SHP77 treated with DMSO at 0.1 percent for 48 hours (cell line): ENCODE measurements at regions not wholly inside any gene's neighbourhood (a gene's known extent, or its start where the extent isn't known, plus 50 kb on each side); places are given as distances from the start of the nearest gene placed in this dataset.
"Not testable (repeated sequence)": the region's sequence is repeated elsewhere in the genome, so short reads cannot be mapped to it uniquely, and the experiment has no call there.

ENCODE experiments used
- DNase-seq: peaks from one replicate; lab custom pipeline; 2025; lab: John Stamatoyannopoulos, UW

DNA sequence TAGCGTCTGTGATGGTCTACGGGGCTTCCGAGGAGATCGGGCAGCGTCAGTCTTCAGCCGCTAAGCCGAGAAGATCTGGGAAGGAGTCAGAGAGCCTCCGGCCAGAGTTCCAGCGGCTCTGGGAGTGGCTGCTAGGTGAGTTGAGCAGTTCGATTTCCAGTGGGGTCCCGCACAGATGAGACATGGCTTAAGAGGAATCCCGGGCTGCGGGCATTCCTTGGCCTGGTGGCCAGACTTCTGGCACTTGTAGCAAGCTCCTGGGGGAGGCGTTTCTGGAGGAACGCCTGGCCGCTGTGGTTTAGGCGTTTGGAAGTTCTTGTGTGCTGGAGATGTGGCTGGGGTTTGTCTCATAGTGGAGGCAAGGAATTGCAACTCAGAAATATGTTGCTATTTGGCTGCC is 915.3 kb upstream of the CRIM1 start:
- not testable (repeated sequence) for DNase-seq

DNA sequence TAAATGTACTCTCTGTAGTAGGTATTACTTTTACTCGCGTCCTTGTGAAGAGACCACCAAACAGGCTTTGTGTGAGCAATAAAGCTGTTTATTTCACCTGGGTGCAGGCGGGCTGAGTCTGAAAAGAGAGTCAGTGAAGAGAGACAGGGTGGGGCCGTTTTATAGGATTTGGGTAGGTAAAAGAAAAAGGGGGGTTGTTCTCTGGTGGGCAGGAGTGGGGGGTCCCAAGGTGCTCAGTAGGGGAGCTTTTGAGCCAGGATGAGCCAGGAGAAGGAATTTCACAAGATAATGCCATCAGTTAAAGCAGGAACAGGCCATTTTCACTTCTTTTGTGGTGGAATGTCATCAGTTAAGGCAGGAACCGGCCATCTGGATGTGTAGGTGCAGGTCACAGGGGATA is 918.7 kb upstream of the CRIM1 start:
- DNase-seq: not testable (repeated sequence)

GRCh38 chr2:35428548-35428947 is 927.0 kb upstream of the CRIM1 start:
- peak; percentile 12 for DNase-seq

- no peak for DNase-seq
Measured at GRCh38 chr2:35421485-35421884, 934.1 kb upstream of the CRIM1 start.

DNA sequence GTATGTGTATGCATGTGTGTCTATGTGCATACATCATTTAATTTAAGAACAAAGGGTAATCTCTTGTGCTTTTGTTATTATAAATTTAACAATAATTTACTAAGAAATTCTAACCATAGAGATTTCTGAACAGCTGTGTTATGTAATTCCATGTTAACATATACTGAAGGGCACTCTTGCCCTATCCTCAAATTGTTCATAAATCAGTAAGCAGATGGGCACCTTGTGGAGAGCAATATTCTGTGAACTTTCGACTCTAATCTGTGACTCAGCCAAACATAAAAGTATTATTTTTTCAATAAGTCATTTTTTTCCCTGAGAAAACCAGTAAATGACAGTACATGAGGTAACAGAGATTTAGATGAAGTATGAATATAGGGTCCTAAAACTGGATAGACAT is 938.3 kb upstream of the CRIM1 start:
- no peak for DNase-seq

DNA sequence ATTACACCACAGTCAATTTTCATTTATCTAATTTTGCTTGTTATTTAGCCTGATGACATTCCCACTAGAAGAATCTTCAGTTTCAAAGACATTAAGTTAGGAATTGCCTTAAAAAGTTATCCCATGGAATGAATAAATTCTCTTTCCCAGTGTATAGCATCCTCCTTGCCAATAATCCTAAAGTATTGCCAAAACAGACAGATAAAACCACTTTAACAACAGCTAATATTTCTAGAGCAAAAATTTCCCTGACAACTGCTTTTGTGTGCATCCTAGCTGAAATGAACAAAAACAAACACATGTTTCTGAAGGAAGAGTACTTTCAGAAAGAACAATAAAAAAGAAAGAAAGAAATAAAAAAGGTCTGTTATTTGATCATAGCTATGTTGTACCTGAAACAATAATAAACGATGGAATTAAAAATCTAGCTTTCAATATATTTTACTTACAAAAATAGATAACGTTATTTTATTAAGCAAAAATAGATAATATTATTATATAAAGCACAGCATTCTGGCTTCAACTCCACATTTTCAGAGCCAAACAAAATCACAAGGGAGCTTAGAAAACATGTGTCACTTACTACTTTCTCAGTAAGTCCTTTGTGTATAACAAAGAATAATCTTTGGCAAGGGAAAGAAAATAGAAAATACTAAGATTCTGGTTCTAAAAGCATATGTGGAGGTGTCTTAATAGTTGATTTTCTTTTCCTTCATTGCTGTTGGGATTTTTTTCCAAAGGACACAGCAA is 939.0 kb upstream of the CRIM1 start:
- no peak for DNase-seq

DNA sequence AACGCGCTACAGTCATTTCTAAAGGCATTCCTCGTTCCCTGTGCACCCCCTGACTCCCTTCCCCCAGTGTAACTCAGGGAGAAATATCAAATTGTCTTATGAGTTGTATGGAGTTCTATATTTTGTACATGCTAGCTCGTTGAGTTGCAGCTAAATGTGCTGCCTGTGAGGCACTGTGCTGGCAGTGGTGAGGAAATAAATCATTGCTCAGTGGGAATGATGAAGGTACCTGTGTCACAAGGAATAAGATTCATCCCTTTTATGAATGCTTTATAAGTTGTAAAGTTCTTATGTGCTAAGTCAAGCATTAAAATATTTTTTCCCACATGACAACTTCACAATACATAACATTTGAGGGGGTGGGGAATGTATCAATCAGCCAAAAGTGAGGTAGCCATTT is 939.6 kb upstream of the CRIM1 start:
- no peak for DNase-seq

- DNase-seq: no peak
Measured at GRCh38 chr2:35415282-35415681, 940.3 kb upstream of the CRIM1 start.

DNA sequence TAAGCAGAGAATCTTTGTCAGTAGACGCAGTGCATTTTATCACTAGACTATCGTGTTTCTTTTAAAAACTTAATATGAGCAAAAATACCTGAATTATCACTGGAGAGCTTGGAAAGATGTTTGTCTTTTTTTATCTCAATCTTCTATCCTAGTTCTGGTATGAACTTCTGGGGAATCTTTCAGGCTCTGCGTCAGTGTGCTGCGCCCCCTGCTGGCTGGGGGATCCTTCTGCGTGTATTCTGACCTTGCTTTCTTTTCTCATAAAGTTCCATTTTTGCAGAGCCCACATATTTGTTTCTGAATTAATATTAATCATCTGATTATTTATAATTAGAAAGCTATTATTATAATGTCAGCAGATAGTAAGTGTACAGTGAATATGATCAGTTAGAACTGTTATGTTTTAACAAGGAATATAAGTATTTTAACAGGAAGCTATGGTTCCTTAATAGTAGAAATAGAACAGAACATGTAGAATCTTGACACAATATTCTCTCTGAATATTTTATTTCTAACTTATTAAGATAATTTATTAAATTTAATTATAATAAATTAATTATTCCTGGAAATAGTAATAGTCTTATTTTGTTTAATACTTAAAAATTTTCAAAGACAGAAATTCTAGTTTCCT is 945.0 kb upstream of the CRIM1 start:
- DNase-seq: no peak

DNA sequence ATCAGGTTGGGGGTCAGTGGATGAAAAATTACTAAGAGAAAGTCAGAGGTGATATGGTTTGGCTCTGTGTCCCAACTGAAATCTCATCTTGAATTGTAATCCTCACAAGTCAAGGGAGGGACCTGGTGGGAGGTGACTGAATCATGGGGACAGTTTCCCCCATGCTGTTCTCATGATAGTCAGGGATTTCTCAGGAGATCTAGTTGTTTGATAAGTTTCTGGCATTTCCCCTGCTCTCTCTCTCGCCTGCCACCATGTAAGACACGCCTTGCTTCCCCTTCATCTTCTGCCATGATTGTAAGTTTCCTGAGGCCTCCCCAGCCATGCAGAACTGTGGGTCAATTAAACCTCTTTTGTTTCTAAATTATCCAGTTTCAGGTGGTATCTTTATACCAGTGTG is 945.8 kb upstream of the CRIM1 start:
- DNase-seq: no peak

- DNase-seq: no peak
Measured at GRCh38 chr2:35408320-35408719, 947.3 kb upstream of the CRIM1 start.

DNA sequence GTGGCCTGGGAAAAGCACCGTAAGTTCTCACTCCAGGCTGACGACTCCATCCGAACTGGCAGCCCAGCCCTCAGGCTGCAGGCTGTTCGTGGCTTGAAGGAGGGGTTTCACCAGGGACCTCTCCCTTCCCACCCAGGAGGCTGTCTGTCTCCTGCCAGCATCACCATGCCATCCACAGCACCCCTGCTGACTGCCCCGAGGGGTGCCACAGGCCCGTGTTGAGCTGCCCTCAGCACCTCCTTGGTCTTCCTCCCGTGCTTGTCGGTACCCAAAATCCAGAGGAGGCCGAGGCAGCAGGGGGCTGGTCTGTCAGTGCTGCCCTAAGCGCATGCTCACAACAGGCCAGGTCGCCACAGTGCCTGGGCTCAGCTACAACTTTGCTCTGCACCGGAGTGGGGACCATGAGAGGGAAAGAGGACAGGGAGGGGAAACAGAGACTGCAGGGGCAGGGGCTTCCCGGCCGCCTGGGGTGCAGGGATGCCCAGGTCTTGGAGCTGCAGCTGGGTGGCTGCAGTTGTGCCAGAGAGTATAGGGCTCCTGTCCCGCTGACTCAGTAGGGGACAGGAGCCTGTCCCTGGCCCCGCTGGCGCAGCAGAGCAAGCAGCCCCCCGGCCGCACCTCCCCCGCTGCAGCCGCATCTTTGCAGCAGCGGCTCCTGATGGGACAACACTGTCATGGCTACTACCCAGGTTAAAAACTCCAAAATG is 963.7 kb upstream of the CRIM1 start:
- DNase-seq: no peak

GRCh38 chr2:35378791-35379190 is 976.8 kb upstream of the CRIM1 start:
- no peak for DNase-seq

- no peak for DNase-seq
Measured at GRCh38 chr2:35374845-35375244, 980.7 kb upstream of the CRIM1 start.

- no peak for DNase-seq
Measured at GRCh38 chr2:35365859-35366258, 989.7 kb upstream of the CRIM1 start.

DNA sequence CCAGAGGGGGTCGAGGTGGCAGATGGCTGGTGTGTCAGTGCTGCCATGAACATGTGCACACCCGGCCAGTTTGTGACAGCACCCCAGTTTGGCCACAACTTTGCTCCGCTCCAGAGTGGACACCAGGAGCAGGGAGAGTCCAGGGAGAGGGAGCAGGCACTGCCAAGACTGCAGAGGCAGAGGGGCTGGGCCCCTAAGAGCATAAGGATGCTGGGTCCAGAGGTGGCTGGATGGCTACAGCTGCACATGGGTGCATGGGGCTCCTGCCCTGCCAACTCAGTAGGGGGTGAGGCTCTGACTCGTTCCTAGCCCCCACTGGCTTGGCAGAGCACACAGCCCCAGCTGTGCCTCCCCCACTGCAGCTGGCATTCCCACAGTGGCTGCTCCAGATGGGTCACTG is 999.2 kb upstream of the CRIM1 start:
- no peak for DNase-seq

GRCh38 chr2:35355056-35355455 is 1000.5 kb upstream of the CRIM1 start:
- no peak for DNase-seq

DNA sequence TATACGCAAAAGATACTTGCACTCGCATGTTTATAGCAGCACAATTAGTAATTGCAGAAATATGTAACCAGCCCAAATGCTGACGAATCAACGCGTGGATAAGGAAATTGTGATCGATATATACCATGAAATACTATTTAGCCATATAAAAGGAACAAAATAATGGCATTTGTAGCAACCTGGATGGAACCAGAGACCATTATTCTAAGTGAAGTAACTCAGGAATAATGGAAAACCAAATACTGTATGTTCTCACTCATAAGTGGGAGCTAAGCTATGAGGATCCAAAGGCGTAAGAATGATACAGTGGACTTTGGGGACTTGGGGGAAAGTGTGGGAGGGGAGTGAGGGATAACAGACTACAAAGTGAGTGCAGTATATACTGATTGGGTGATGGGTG is 1008.0 kb upstream of the CRIM1 start:
- DNase-seq: no peak

DNA sequence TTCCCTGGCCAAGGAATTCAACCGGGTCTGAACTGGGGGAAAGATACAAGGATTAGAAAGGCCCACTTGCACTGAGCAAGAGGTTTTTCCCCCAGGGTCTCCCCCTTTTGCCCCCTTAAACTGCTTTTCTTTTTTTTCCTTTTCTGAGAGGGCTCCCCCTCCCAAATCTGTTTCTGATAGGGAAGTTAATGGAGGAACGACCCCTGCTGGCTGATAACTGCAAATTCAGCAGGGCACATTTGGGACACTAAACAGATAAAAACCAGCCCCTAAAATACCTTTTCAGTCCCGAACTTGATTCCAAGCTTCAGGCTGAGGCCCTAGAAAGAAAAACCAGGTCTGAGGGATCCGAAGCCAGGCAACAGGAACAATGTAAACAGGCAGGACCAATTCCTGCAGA is 1012.4 kb upstream of the CRIM1 start:
- no peak for DNase-seq

DNA sequence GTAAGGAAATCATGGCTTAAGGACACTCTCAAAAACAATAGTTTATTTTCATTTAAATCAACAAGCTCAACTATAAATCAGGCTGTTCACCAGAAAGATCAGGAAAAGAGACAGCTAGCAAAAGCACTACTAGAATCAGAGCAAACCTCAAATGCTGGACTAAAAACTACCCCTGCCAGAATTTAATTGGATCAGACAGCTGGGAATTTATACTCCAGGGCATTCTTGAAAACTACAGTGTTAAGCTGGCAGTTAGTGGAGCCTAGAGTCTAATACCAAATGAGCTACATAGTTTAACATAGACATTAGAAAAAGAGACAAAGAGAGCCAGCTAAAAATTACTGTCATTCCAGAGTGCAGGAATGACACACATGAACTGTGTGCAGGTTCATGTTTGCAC is 1016.4 kb upstream of the CRIM1 start:
- no peak for DNase-seq

GRCh38 chr2:35337922-35338321 is 1017.7 kb upstream of the CRIM1 start:
- no peak for DNase-seq

- DNase-seq: no peak
Measured at GRCh38 chr2:35314049-35314448, 1041.5 kb upstream of the CRIM1 start.

- no peak for DNase-seq
Measured at GRCh38 chr2:35301369-35301768, 1054.2 kb upstream of the CRIM1 start.
